RWPE1 (cell line): ENCODE measurements at regions not wholly inside any gene's neighbourhood (a gene's known extent, or its start where the extent isn't known, plus 50 kb on each side); places are given as distances from the start of the nearest gene placed in this dataset.
"Not testable (repeated sequence)": the region's sequence is repeated elsewhere in the genome, so short reads cannot be mapped to it uniquely, and the experiment has no call there.

ENCODE experiments used
- CTCF ChIA-PET: fragments of 350-600 bp; sonication (Branson Sonifier 250); formaldehyde crosslinking; extraction: SDS; loops from one replicate; lab custom pipeline; 2021; lab: Yijun Ruan, JAX
- POLR2A ChIA-PET: fragments of 400-600 bp; formaldehyde crosslinking; extraction: SDS; loops from one replicate; lab custom pipeline; 2020; ENCODE audit warnings: antibody characterized with exemption; ENCODE audit not compliant: low non-redundant PET; lab: Yijun Ruan, JAX
- DNase-seq: peaks from one replicate; pipeline ENCODE4 v3.0.0; 2012; ENCODE audit warnings: low spot score
- H3K27ac ChIP-seq: fragments of 450-650 bp; 2 replicates; pipeline ENCODE4 v1.5.1; 2017
- CTCF ChIP-seq: fragments of 450-650 bp; conservative IDR thresholded peaks from 2 replicates; pipeline ENCODE4 v1.5.1; 2017; ENCODE audit warnings: low read depth, mild to moderate bottlenecking

- ChIA-PET CTCF (interaction anchor here (0.7 kb wide), 1 partner anchor 1235 kb away, joined by 4 read pairs; no protein-coding TSS in a partner anchor), POLR2A (no interaction called here)
- H3K27ac ChIP-seq: no peak overlapping the region
- no peak for TF ChIP-seq CTCF
- no peak for DNase-seq
Observed at GRCh38 chr2:189312211-189312610, 129.1 kb upstream of the WDR75 start.

- CTCF ChIA-PET: interaction anchor here (0.7 kb wide), 1 partner anchor 1235 kb away, joined by 4 read pairs; no protein-coding TSS in a partner anchor
- TF ChIP-seq CTCF: no peak
- H3K27ac ChIP-seq: no peak overlapping the region
- POLR2A ChIA-PET: no interaction called here
- DNase-seq: no peak
Observed at GRCh38 chr2:189312643-189313042, 128.6 kb upstream of the WDR75 start.

GRCh38 chr2:189318761-189319160 is 122.5 kb upstream of the WDR75 start:
- no peak overlapping the region for H3K27ac ChIP-seq
- no peak for DNase-seq
- POLR2A ChIA-PET: no interaction called here
- CTCF ChIA-PET: no interaction called here
- no peak for TF ChIP-seq CTCF

GRCh38 chr2:189319424-189319823 is 121.8 kb upstream of the WDR75 start:
- CTCF ChIA-PET, POLR2A ChIA-PET, DNase-seq, H3K27ac ChIP-seq: not testable (repeated sequence)

- H3K27ac ChIP-seq: no peak overlapping the region
- CTCF ChIA-PET: no interaction called here
- POLR2A ChIA-PET: no interaction called here
- no peak for DNase-seq
- TF ChIP-seq CTCF: no peak
Observed at GRCh38 chr2:189327879-189328847, 113.1 kb upstream of the WDR75 start.

- no peak overlapping the region for H3K27ac ChIP-seq
- POLR2A ChIA-PET: no interaction called here
- CTCF ChIA-PET: no interaction called here
- no peak for TF ChIP-seq CTCF
- no peak for DNase-seq
Observed at GRCh38 chr2:189328848-189329245, 112.4 kb upstream of the WDR75 start.
